B cell (primary cell): ENCODE measurements at regions not wholly inside any gene's neighbourhood (a gene's known extent, or its start where the extent isn't known, plus 50 kb on each side); places are given as distances from the start of the nearest gene placed in this dataset.

Experiments
- ATAC-seq: fragments of 200-7000 bp; cut with Tn5 transposase; one replicate; pipeline ENCODE4 v1.10.0; 2021; ENCODE audit warnings: low read depth, mild to moderate bottlenecking, moderate number of reproducible peaks, moderate library complexity
- CTCF ChIA-PET: fragments of 350-600 bp; sonication (Branson Sonifier 250); formaldehyde crosslinking; loops from one replicate; lab custom pipeline; 2021; ENCODE audit warnings: antibody characterized with exemption, inconsistent platforms; lab: Charles Lee
- POLR2A ChIA-PET: fragments of 350-600 bp; sonication (Branson Sonifier 250); formaldehyde crosslinking; loops from one replicate; lab custom pipeline; 2021; ENCODE audit warnings: antibody characterized with exemption; lab: Charles Lee
- DNase-seq: peaks from one replicate; pipeline ENCODE4 v3.0.0; 2013
- H2AFZ ChIP-seq: 2 replicates; pipeline ENCODE4 v1.6.1; 2012; ENCODE audit warnings: mild to moderate bottlenecking, low read depth, low read length; ENCODE audit not compliant: insufficient read depth, poor library complexity, severe bottlenecking
- H3K27ac ChIP-seq, 2 donors: 1 replicate in 1 of 2; 2 replicates in 1 of 2; pipeline ENCODE4 v1.5.1; 2012 to 2013; ENCODE audit warnings: low read length in 2 of 2, mild to moderate bottlenecking in 2 of 2, moderate library complexity in 1 of 2
- H3K27me3 ChIP-seq, 4 experiments: fragments of 200-600 bp in 1 of 4; sonication (generic) in 1 of 4; replicated peaks in 1 of 4; 1 replicate in 2 of 4; 2 replicates in 2 of 4; pipeline versions ENCODE4 v1.6.1 to v1.7.0; 2013 to 2016; ENCODE audit warnings: low read length in 3 of 4, mild to moderate bottlenecking in 2 of 4, mixed read lengths in 1 of 4, moderate library complexity in 1 of 4; ENCODE audit not compliant: insufficient read depth in 4 of 4, control insufficient read depth in 3 of 4; ENCODE audit errors: control extremely low read depth in 1 of 4
- H3K36me3 ChIP-seq, 2 experiments: replicated peaks in 1 of 2; 1 replicate in 1 of 2; 2 replicates in 1 of 2; pipeline versions ENCODE4 v1.6.1 to v1.7.1; 2013; ENCODE audit warnings: low read length in 1 of 2; ENCODE audit not compliant: insufficient read depth in 2 of 2, control insufficient read depth in 1 of 2; ENCODE audit errors: control extremely low read depth in 1 of 2, extremely low read depth in 1 of 2
- H3K4me1 ChIP-seq, 2 donors: fragments of 200-600 bp in 1 of 2; sonication (generic) in 1 of 2; 1 replicate in 1 of 2; 2 replicates in 1 of 2; pipeline versions ENCODE4 v1.5.1 to v1.6.1; 2013 to 2017; ENCODE audit warnings: low read length in 2 of 2; ENCODE audit not compliant: control insufficient read depth in 2 of 2, insufficient read depth in 2 of 2
- H3K4me2 ChIP-seq: replicated peaks from 2 replicates; pipeline ENCODE3; 2012; ENCODE audit warnings: mild to moderate bottlenecking, low read depth, low read length; ENCODE audit not compliant: poor library complexity, severe bottlenecking
- H3K4me3 ChIP-seq, 5 experiments: fragments of 200-600 bp in 1 of 5; sonication (generic) in 1 of 5; 1 replicate in 3 of 5; 2 replicates in 2 of 5; pipeline versions ENCODE4 v1.5.1 to v1.7.0; 2011 to 2016; ENCODE audit warnings: low read length in 4 of 5, mild to moderate bottlenecking in 4 of 5, low read depth in 2 of 5, control low read depth in 1 of 5, moderate library complexity in 1 of 5; ENCODE audit not compliant: insufficient read depth in 1 of 5; ENCODE audit errors: control extremely low read depth in 1 of 5, extremely low read depth in 1 of 5
- H3K79me2 ChIP-seq: fragments of 200-600 bp; sonication (generic); one replicate; pipeline ENCODE4 v1.6.0; 2016; ENCODE audit warnings: low read length; ENCODE audit not compliant: control insufficient read depth, insufficient read depth
- H3K9ac ChIP-seq: fragments of 200-600 bp; sonication (generic); 2 replicates; pipeline ENCODE4 v1.6.1; 2017; ENCODE audit warnings: mild to moderate bottlenecking, low read length, moderate library complexity
- H3K9me3 ChIP-seq, 3 donors: one replicate each; pipeline versions ENCODE4 v1.6.1 to v1.7.1; 2013; ENCODE audit warnings: low read length in 2 of 3; ENCODE audit not compliant: control insufficient read depth in 2 of 3, insufficient read depth in 1 of 3; ENCODE audit errors: control extremely low read depth in 1 of 3
- H4K20me1 ChIP-seq: 2 replicates; pipeline ENCODE4 v1.6.0; 2012; ENCODE audit warnings: mild to moderate bottlenecking, low read length; ENCODE audit not compliant: insufficient read depth, control insufficient read depth, poor library complexity, severe bottlenecking
- H3K27ac Mint-ChIP-seq: one replicate; pipeline ENCODE4 v1.8.0; 2021; ENCODE audit warnings: mixed read lengths
- H3K27me3 Mint-ChIP-seq: one replicate; pipeline ENCODE4 v1.8.0; 2021; ENCODE audit warnings: mixed read lengths
- H3K4me1 Mint-ChIP-seq: one replicate; pipeline ENCODE4 v1.8.0; 2021; ENCODE audit warnings: mixed read lengths
- H3K4me3 Mint-ChIP-seq: one replicate; pipeline ENCODE4 v1.8.0; 2021; ENCODE audit warnings: mixed read lengths
- H3K9me3 Mint-ChIP-seq: one replicate; pipeline ENCODE4 v1.8.0; 2022; ENCODE audit warnings: mixed read lengths; ENCODE audit not compliant: insufficient read depth
- EZH2 ChIP-seq: IDR thresholded peaks from 2 replicates; pipeline ENCODE4 v1.6.1; 2012; ENCODE audit warnings: borderline replicate concordance, low read depth, mild to moderate bottlenecking, moderate library complexity, low read length; ENCODE audit not compliant: insufficient read depth, poor library complexity, severe bottlenecking
- WGBS: methylation state at CpG from one replicate; pipeline ENCODE4 v1.1.5; 2013; ENCODE audit warnings: missing lambda C conversion rate; ENCODE audit not compliant: insufficient coverage; 5-methylcytosine and 5-hydroxymethylcytosine counted together
- intact Hi-C: fragments of 100-400 bp; cut with micrococcal nuclease; formaldehyde crosslinking; loops from one replicate; pipeline ENCODE4 v1.10.0; 2022
- TF ChIP-seq, protein P1 (sequence below): fragments of 200-600 bp; IDR thresholded peaks from one replicate; pipeline ENCODE4 v1.8.0; 2022; ENCODE audit warnings: antibody characterized with exemption, mild to moderate bottlenecking

DNA sequence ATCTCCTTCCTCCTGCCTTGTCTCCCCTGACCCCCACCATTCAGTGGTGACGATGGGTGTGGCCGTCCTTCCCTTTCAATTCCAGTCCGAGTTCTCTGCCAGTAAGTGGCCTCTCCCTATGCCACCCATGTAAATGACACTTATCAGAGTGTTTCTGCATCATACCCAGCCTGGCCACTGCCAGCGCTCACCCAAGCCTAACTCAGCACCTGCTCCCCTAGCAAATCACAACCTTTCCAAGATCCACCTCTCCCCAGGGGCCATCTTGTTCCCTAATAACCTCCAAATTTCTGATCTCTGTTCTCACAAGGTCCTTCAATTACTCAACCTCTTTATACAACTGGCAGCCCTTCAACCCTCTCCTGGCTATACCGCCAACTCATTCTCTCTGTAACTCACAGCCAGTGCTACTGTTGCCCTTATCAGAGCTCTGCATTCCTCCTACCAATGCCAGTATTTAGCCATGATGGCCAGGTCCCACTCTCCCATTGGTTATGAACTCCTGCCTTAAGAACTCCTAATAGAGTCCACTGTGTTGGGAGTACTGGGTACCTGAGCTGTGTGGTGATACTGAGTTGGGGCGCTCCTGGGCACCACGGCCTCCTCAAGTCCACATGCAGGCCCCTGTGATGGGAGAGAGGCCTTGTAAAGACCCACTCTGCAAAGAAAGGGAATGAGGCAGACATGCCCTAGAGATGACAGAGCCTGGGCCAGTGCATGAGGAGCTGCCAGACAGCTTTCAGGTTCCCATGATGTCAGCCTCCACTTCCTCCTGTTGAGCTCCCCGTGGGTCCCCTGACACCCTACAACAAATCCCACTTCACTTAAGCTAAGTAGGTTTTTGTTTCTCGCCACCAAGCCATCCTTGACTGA lies 187.4 kb upstream of the RREB1 start:
- peaks cover 4 to 7% of the 10 kb centered on the region in 2 donors for H3K4me1 ChIP-seq
- H3K4me3 ChIP-seq = no peak overlapping the region
- H3K4me2 ChIP-seq = no peak overlapping the region
- no peak overlapping the region for H3K9ac ChIP-seq
- CTCF ChIA-PET = interaction anchor here (0.6 kb wide), 1 partner anchor 357 kb away, joined by 3 read pairs; no protein-coding TSS in a partner anchor
- WGBS = 77% methylated on average over 9 of the region's 9 CpGs
- H3K27me3 Mint-ChIP-seq = peaks cover 21% of the 10 kb centered on the region
- intact Hi-C loops = no loop called here
- no peak overlapping the region for H3K27ac ChIP-seq
- H3K79me2 ChIP-seq = no peaks in the 10 kb centered on the region
- H3K36me3 ChIP-seq = no peaks in the 10 kb centered on the region
- TF ChIP-seq, protein P1, sequence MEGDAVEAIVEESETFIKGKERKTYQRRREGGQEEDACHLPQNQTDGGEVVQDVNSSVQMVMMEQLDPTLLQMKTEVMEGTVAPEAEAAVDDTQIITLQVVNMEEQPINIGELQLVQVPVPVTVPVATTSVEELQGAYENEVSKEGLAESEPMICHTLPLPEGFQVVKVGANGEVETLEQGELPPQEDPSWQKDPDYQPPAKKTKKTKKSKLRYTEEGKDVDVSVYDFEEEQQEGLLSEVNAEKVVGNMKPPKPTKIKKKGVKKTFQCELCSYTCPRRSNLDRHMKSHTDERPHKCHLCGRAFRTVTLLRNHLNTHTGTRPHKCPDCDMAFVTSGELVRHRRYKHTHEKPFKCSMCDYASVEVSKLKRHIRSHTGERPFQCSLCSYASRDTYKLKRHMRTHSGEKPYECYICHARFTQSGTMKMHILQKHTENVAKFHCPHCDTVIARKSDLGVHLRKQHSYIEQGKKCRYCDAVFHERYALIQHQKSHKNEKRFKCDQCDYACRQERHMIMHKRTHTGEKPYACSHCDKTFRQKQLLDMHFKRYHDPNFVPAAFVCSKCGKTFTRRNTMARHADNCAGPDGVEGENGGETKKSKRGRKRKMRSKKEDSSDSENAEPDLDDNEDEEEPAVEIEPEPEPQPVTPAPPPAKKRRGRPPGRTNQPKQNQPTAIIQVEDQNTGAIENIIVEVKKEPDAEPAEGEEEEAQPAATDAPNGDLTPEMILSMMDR = no peak
- TF ChIP-seq EZH2 = no peak
- H2AFZ ChIP-seq = no peak overlapping the region
- H3K4me3 Mint-ChIP-seq = no peak overlapping the region
- H3K4me1 Mint-ChIP-seq = peaks cover 8% of the 10 kb centered on the region
- no peak overlapping the region for H3K27ac Mint-ChIP-seq
- H3K9me3 Mint-ChIP-seq = no peaks in the 10 kb centered on the region
- ATAC-seq (no peak), DNase-seq (no peak)
- H3K9me3 ChIP-seq = peaks cover 0 to 2% (median 0%) of the 10 kb centered on the region in 3 donors
- H4K20me1 ChIP-seq = no peaks in the 10 kb centered on the region
- no peaks in the 10 kb centered on the region for H3K27me3 ChIP-seq
- POLR2A ChIA-PET = no interaction called here

DNA sequence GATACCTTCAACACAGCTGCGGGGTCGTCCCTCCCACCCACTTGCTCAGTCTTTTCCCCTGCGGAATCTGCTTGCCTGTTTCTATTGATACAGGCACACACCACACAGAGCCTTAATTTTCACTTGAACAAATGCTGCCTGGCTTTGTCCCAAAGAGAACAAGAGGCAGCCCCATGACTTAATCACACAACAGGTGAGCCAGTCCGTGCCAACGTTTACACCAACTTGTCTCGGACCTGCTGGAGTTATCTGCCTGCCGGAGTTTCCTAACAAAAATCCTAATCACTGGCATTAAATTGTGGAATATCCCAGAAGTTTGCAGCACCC lies 186.8 kb upstream of the RREB1 start:
- Histone ChIP-seq H3K4me3 (no peak overlapping the region), H4K20me1 (no peaks in the 10 kb centered on the region), H2AFZ (no peak overlapping the region), H3K4me1 (peaks cover 0 to 3% of the 10 kb centered on the region in 2 donors), H3K36me3 (no peaks in the 10 kb centered on the region), H3K4me2 (no peak overlapping the region), H3K9ac (no peak overlapping the region), H3K27ac (no peak overlapping the region), H3K79me2 (no peaks in the 10 kb centered on the region), H3K9me3 (peaks cover 0 to 2% (median 0%) of the 10 kb centered on the region in 3 donors), H3K27me3 (no peaks in the 10 kb centered on the region)
- intact Hi-C loops = no loop called here
- no peak overlapping the region for H3K27ac Mint-ChIP-seq
- WGBS = 94% methylated on average over 7 of the region's 7 CpGs
- H3K27me3 Mint-ChIP-seq = peaks cover 21% of the 10 kb centered on the region
- DNase-seq (no peak), ATAC-seq (no peak)
- H3K9me3 Mint-ChIP-seq = no peaks in the 10 kb centered on the region
- TF ChIP-seq, protein P1 = no peak
- TF ChIP-seq EZH2 = no peak
- H3K4me3 Mint-ChIP-seq = no peak overlapping the region
- POLR2A ChIA-PET = no interaction called here
- H3K4me1 Mint-ChIP-seq = peaks cover 4% of the 10 kb centered on the region
- CTCF ChIA-PET = interaction anchor here (0.6 kb wide), 1 partner anchor 356 kb away, joined by 3 read pairs; no protein-coding TSS in a partner anchor
